HCT116 (cell line): ENCODE measurements at regions not wholly inside any gene's neighbourhood (a gene's known extent, or its start where the extent isn't known, plus 50 kb on each side); places are given as distances from the start of the nearest gene placed in this dataset.

Experiments
- RAD21 ChIP-seq: IDR thresholded peaks from 2 replicates; pipeline ENCODE4 v1.6.1; 2012; ENCODE audit warnings: low read depth, mild to moderate bottlenecking
- TF ChIP-seq, protein P1 (sequence below), 3 experiments: fragments of 200-600 bp in 1 of 3; sonication (generic) in 1 of 3; IDR thresholded peaks in 2 of 3; conservative IDR thresholded peaks in 1 of 3; 2 replicates each; pipeline ENCODE4 v1.5.1; 2012 to 2017; ENCODE audit warnings: low read depth in 2 of 3, low read length in 2 of 3, antibody characterized with exemption in 1 of 3, borderline replicate concordance in 1 of 3, control low read depth in 1 of 3, mild to moderate bottlenecking in 1 of 3, mixed read lengths in 1 of 3, mixed run types in 1 of 3, moderate library complexity in 1 of 3; ENCODE audit not compliant: insufficient read depth in 1 of 3

DNA sequence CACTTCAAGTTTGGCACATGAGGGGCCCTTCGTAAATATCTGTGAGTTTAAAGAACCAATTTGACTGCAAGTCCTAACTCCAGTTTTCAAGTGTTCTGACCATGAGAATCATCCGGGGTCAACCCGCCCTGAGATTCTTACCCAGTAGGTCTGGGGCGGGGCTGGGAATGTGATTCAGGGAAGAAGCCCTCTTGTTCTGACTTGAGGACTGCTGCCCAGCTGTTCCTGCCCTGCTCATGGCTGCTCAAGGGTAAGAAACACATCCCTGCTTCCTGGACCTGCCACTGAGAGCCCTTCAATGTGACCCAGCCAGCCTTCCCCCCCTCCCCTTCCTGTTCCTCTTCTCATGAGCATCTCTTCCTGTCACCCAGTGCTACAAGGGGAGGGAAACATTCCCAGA, 92.7 kb upstream of the PGRMC2 start:
- TF ChIP-seq, protein P1, sequence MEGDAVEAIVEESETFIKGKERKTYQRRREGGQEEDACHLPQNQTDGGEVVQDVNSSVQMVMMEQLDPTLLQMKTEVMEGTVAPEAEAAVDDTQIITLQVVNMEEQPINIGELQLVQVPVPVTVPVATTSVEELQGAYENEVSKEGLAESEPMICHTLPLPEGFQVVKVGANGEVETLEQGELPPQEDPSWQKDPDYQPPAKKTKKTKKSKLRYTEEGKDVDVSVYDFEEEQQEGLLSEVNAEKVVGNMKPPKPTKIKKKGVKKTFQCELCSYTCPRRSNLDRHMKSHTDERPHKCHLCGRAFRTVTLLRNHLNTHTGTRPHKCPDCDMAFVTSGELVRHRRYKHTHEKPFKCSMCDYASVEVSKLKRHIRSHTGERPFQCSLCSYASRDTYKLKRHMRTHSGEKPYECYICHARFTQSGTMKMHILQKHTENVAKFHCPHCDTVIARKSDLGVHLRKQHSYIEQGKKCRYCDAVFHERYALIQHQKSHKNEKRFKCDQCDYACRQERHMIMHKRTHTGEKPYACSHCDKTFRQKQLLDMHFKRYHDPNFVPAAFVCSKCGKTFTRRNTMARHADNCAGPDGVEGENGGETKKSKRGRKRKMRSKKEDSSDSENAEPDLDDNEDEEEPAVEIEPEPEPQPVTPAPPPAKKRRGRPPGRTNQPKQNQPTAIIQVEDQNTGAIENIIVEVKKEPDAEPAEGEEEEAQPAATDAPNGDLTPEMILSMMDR (IDR thresholded peaks at IDR 0.05 in 2 of 3, conservative IDR thresholded peaks at IDR 0.05 in 1 of 3; ENCODE audit: borderline replicate concordance in 1 of 3, insufficient read depth in 1 of 3, low read depth in 2 of 3, low read length in 2 of 3): no peak
- TF ChIP-seq RAD21: no peak
